Vagina (tissue), 2 donors: ENCODE measurements at regions not wholly inside any gene's neighbourhood (a gene's known extent, or its start where the extent isn't known, plus 50 kb on each side); places are given as distances from the start of the nearest gene placed in this dataset. TPM values are rescaled to one million over a fixed set of nuclear protein-coding genes. Genes with fewer than 3 reads are reported as not detected.

ENCODE experiments used
- DNase-seq, 2 donors: peaks; one replicate each; pipeline ENCODE4 v3.0.0-alpha.2; 2017; ENCODE audit errors: extremely low spot score in 2 of 2
- H3K27ac ChIP-seq: fragments of 200-600 bp; sonication (generic); one replicate; pipeline ENCODE4 v1.5.1; 2019
- H3K27me3 ChIP-seq: fragments of 200-600 bp; sonication (generic); one replicate; pipeline ENCODE4 v1.5.1; 2019
- H3K36me3 ChIP-seq, 2 donors: fragments of 200-600 bp; sonication (generic); one replicate each; pipeline ENCODE4 v1.5.1; 2017 to 2019
- H3K4me1 ChIP-seq: fragments of 200-600 bp; sonication (generic); one replicate; pipeline ENCODE4 v1.5.1; 2019
- H3K4me3 ChIP-seq, 2 donors: fragments of 200-600 bp; sonication (generic); 1 replicate in 1 of 2; 2 replicates in 1 of 2; pipeline ENCODE4 v1.5.1; 2016 to 2019
- H3K9me3 ChIP-seq: fragments of 200-600 bp; sonication (generic); one replicate; pipeline ENCODE4 v1.5.1; 2019
- CTCF ChIP-seq, 3 experiments: fragments of 450-650 bp in 2 of 3; fragments of 200-600 bp in 1 of 3; sonication (generic) in 1 of 3; IDR thresholded peaks; one replicate each; pipeline ENCODE4 v1.5.1; 2017 to 2019; ENCODE audit warnings: antibody characterized with exemption in 3 of 3, mild to moderate bottlenecking in 2 of 3, moderate library complexity in 2 of 3
- POLR2A ChIP-seq, 2 donors: fragments of 450-650 bp; IDR thresholded peaks; one replicate each; pipeline ENCODE4 v1.6.1; 2017; ENCODE audit warnings: antibody characterized with exemption in 2 of 2, mild to moderate bottlenecking in 2 of 2, moderate library complexity in 2 of 2
- POLR2AphosphoS5 ChIP-seq, 2 donors: sonication (generic); formaldehyde crosslinking; IDR thresholded peaks; one replicate each; pipeline ENCODE4 v1.9.0; 2017; ENCODE audit warnings: antibody characterized with exemption in 2 of 2, mild to moderate bottlenecking in 2 of 2, low read depth in 1 of 2; ENCODE audit not compliant: insufficient read depth in 1 of 2
- intact Hi-C: fragments of 100-400 bp; cut with DNase I; formaldehyde crosslinking; loops from one replicate; pipeline ENCODE4 v1.15.1; 2023
- small RNA-seq: library from RNA; depleted of rRNA; stranded (forward); fragments of <200 nt; gene quantifications from one replicate; pipeline ENCODE3, GENCODE V24; 2016

DNA sequence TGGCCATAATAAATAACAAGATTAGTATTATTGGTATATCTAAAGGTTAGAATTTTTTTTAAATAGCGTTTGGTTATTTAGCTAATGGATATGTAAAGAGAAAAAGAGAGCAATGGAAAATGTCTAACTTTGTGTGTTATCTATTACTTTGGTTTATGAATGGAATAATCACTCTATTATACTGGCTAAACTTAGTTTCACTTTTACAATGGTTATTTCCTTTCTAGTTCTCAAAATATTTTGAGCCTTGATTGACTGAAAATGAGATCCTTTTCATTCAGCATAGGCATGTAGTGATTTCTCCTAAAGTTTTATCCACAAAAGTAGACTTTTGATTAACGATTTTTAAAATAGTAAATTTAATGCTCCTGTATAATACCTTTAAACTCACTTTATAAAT lies 51.6 kb upstream of the MLIP start:
- H3K27me3 ChIP-seq: no peaks in the 10 kb centered on the region
- no peak overlapping the region for H3K27ac ChIP-seq
- H3K36me3 ChIP-seq: no peaks in the 10 kb centered on the region
- H3K9me3 ChIP-seq: no peaks in the 10 kb centered on the region
- no peaks in the 10 kb centered on the region for H3K4me1 ChIP-seq
- DNase-seq: no peak
- intact Hi-C loops: no loop called here
- TF ChIP-seq POLR2A (IDR thresholded peaks at IDR 0.05) (no peak), POLR2AphosphoS5 (IDR thresholded peaks at IDR 0.05; ENCODE audit: insufficient read depth in 1 of 2, low read depth in 1 of 2) (no peak), CTCF (IDR thresholded peaks at IDR 0.05) (no peak)
- no peak overlapping the region for H3K4me3 ChIP-seq

DNA sequence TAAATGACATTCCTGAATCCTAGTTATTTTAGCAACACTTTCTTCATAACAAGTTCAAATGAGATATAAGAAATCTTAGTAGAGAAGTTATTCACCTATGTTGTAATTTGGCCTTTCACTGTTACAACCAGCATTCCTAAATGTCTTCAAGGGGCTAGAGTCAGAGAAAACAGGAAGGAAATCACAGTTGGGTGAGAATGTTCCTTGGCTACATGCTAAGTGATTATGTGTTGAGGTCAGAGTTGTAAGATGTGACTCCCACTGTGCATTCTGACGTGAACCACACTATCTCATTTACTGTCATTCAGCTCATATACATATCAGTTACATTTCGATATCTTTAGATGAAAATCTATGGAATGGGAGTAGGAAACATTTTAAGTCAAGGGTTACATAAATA lies 51.0 kb upstream of the MLIP start:
- TF ChIP-seq CTCF (IDR thresholded peaks at IDR 0.05): no peak
- TF ChIP-seq POLR2AphosphoS5 (IDR thresholded peaks at IDR 0.05; ENCODE audit: insufficient read depth in 1 of 2, low read depth in 1 of 2): no peak
- TF ChIP-seq POLR2A (IDR thresholded peaks at IDR 0.05): no peak
- intact Hi-C loops: no loop called here
- no peak overlapping the region for H3K27ac ChIP-seq
- H3K9me3 ChIP-seq: no peaks in the 10 kb centered on the region
- no peaks in the 10 kb centered on the region for H3K4me1 ChIP-seq
- H3K4me3 ChIP-seq: no peak overlapping the region
- no peaks in the 10 kb centered on the region for H3K27me3 ChIP-seq
- H3K36me3 ChIP-seq: no peaks in the 10 kb centered on the region
- DNase-seq: no peak

Small RNAs in the stretch of these regions (small RNA-seq; reads per million reads assigned to genes)
- not detected for gene ERHP2
